AG20443 (cell line): ENCODE measurements at regions not wholly inside any gene's neighbourhood (a gene's known extent, or its start where the extent isn't known, plus 50 kb on each side); places are given as distances from the start of the nearest gene placed in this dataset.
"Not testable (repeated sequence)": the region's sequence is repeated elsewhere in the genome, so short reads cannot be mapped to it uniquely, and the experiment has no call there.

ENCODE experiments used
- DNase-seq: peaks from one replicate; pipeline ENCODE4 v3.0.0; 2012; ENCODE audit warnings: low spot score, mixed read lengths

- no peak for DNase-seq
Measured at GRCh38 chr7:68550635-68551034, 1047.6 kb upstream of the AUTS2 start.

- DNase-seq = no peak
Measured at GRCh38 chr7:68556537-68556936, 1041.7 kb upstream of the AUTS2 start.

GRCh38 chr7:68559518-68559917, 1038.8 kb upstream of the AUTS2 start:
- no peak for DNase-seq

- no peak for DNase-seq
Measured at GRCh38 chr7:68562323-68562899, 1035.9 kb upstream of the AUTS2 start.

- no peak for DNase-seq
Measured at GRCh38 chr7:68564306-68565135, 1033.8 kb upstream of the AUTS2 start.

- no peak for DNase-seq
Measured at GRCh38 chr7:68571286-68571685, 1027.0 kb upstream of the AUTS2 start.

- DNase-seq = no peak
Measured at GRCh38 chr7:68573271-68574005, 1024.8 kb upstream of the AUTS2 start.

GRCh38 chr7:68576366-68576765, 1021.9 kb upstream of the AUTS2 start:
- DNase-seq = no peak

GRCh38 chr7:68581417-68581816, 1016.9 kb upstream of the AUTS2 start:
- no peak for DNase-seq

- DNase-seq = no peak
Measured at GRCh38 chr7:68587599-68587998, 1010.7 kb upstream of the AUTS2 start.

- DNase-seq = no peak
Measured at GRCh38 chr7:68601826-68602225, 996.4 kb upstream of the AUTS2 start.

- no peak for DNase-seq
Measured at GRCh38 chr7:68604541-68604940, 993.7 kb upstream of the AUTS2 start.

GRCh38 chr7:68610701-68611100, 987.6 kb upstream of the AUTS2 start:
- no peak for DNase-seq

- no peak for DNase-seq
Measured at GRCh38 chr7:68613405-68613804, 984.9 kb upstream of the AUTS2 start.

- DNase-seq = no peak
Measured at GRCh38 chr7:68613897-68614296, 984.4 kb upstream of the AUTS2 start.

- no peak for DNase-seq
Measured at GRCh38 chr7:68619526-68619925, 978.7 kb upstream of the AUTS2 start.

- no peak for DNase-seq
Measured at GRCh38 chr7:68622500-68622899, 975.8 kb upstream of the AUTS2 start.

GRCh38 chr7:68623030-68623429, 975.2 kb upstream of the AUTS2 start:
- no peak for DNase-seq

- no peak for DNase-seq
Measured at GRCh38 chr7:68627247-68627864, 970.9 kb upstream of the AUTS2 start.

- not testable (repeated sequence) for DNase-seq
Measured at GRCh38 chr7:68630914-68631313, 967.4 kb upstream of the AUTS2 start.

GRCh38 chr7:68640103-68640502, 958.2 kb upstream of the AUTS2 start:
- DNase-seq = no peak

- no peak for DNase-seq
Measured at GRCh38 chr7:68642727-68643126, 955.5 kb upstream of the AUTS2 start.

- DNase-seq = no peak
Measured at GRCh38 chr7:68663392-68663791, 934.9 kb upstream of the AUTS2 start.
